ENCODE measurements at regions not wholly inside any gene's neighbourhood (a gene's known extent, or its start where the extent isn't known, plus 50 kb on each side); places are given as distances from the start of the nearest gene placed in this dataset.

DNA sequence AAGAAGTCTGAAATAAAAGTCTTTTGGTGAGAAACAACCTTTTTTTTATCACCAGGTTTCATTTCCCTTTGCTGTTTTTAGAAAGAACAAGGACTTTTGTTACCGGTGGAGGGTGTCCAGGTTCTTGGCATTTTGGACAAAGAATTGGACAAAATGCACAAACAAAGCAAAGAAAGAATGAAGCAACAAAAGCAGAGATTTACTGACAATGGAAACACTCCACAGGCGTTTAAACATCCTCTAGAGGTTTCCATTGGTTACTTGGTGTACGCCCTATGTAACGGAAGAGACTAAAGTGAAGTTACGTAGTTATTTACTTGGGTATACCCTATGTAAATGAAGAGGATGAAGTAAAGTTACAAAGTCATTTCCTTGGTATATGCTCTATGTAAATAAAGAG, 1487.0 kb downstream of the LRRC4C start:
- TF ChIP-seq, protein P1, sequence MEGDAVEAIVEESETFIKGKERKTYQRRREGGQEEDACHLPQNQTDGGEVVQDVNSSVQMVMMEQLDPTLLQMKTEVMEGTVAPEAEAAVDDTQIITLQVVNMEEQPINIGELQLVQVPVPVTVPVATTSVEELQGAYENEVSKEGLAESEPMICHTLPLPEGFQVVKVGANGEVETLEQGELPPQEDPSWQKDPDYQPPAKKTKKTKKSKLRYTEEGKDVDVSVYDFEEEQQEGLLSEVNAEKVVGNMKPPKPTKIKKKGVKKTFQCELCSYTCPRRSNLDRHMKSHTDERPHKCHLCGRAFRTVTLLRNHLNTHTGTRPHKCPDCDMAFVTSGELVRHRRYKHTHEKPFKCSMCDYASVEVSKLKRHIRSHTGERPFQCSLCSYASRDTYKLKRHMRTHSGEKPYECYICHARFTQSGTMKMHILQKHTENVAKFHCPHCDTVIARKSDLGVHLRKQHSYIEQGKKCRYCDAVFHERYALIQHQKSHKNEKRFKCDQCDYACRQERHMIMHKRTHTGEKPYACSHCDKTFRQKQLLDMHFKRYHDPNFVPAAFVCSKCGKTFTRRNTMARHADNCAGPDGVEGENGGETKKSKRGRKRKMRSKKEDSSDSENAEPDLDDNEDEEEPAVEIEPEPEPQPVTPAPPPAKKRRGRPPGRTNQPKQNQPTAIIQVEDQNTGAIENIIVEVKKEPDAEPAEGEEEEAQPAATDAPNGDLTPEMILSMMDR (conservative IDR thresholded peaks at IDR 0.05 in 1 of 2, IDR thresholded peaks at IDR 0.05 in 1 of 2; ENCODE audit: extremely low read depth in 1 of 2, insufficient read depth in 1 of 2, low read depth in 1 of 2, low read length in 2 of 2) = no peak
- TF ChIP-seq EZH2 (IDR thresholded peaks at IDR 0.05; ENCODE audit: borderline replicate concordance, low read length) = no peak
